GM18909 (cell line): ENCODE measurements at regions not wholly inside any gene's neighbourhood (a gene's known extent, or its start where the extent isn't known, plus 50 kb on each side); places are given as distances from the start of the nearest gene placed in this dataset.
A peak's percentile ranks its signal among the peaks of the same experiment; 100 is the strongest.
"Not testable (repeated sequence)": the region's sequence is repeated elsewhere in the genome, so short reads cannot be mapped to it uniquely, and the experiment has no call there.

ENCODE experiments used
- ATAC-seq: cut with Tn5 transposase; IDR thresholded peaks from one replicate; pipeline ENCODE4 v1.9.1; 2021; ENCODE audit warnings: mild to moderate bottlenecking; ENCODE audit not compliant: unreplicated experiment, poor library complexity

DNA sequence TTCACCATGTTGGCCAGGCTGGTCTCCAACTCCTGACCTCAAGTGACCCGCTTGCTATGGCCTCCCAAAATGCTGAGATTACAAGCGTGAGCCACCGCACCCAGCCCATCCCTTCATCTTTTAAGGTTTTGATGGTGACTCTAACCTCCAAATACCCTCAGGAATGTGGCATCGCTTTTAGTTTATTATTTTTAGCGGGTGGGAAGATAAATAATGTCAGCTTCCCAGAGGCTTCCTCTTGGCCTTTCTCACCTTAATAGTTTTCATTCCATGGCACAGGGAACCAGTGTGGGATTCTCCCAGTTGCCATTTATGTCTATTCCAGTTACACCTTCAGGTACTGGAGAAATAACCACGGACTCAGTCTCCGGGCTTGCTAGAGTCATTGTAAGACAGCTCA is 92.1 kb upstream of the LRRN2 start:
- ATAC-seq, result no peak

DNA sequence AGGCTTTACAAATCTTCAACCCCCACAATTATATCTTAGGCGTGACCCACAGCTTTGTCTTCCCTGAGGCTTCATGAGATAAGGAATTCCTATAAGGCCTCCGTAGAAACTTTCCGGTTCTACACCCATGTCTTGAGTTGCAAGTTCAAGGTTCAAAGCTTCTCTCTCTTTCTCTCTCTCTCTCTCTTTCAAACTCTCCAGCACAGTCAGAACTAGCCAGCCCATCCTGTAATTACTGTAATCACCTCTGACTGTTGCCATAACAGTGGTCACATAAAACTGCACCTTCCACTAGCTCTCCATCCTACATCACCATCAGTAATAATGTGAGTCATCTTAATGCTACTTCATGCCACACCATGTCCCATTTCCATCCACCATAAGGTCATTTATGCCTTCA is 90.0 kb upstream of the NFASC start:
- no peak for ATAC-seq

DNA sequence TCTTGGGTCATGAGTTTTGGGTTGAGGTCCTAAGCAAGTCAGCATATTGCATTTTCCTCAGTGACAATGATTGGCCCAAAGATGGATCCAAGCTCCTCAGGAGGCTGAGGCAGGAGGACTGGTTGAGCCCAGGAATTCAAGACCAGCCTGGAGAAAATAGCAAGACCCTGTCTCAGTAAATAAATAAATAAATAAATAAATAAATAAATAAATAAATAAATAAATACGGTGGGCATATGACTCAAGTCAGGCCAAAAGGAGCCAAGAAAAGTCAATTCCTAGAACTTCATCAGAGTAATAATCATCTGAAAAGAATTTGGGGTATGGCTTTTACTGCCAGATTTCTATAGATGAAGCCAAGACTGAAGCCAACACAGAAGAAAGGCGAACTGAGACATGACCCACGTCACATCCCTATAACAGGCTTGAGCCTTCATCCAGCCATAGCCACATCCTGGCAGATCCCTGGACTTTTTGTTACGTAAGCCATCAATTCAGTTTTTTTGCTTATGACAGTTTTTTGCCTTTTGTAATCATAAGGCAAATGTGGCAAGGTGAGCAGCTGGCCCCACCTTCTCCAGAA is 88.5 kb upstream of the NFASC start:
- ATAC-seq, result no peak

DNA sequence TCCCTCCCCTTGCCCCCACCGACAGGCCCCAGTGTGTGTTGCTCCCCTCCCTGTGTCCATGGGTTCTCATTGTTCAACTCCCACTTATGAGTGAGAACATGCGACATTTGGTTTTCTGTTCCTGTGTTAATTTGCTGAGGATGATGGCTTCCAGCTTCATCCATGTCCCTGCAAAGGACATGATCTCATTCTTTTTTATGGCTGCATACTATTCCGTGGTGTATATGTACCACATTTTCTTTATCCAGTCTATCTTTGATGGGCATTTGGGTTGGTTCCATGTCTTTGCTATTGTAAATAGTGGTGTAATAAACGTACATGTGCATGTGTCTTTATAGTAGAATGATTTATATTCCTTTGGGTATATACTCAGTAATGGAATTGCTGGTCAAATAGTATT is 85.6 kb upstream of the NFASC start:
- not testable (repeated sequence) for ATAC-seq

DNA sequence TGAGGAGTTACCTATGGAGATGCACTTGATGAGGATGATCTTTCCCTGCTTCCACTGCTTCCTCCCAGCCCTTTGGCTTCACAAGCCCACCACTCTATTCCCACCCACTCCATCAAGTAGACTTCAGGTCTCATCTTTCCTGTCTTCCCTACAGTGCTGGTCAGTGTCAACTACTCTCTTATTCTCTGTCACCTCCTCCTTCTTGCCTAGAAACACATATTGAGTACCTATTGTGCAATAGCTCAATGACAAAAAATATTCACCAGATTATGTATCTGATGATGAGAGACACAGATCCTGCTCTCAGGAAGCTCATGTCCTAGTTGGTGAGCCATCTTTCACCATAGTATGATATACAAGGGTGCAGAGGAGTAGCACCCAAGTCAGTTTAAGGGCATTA is 82.2 kb upstream of the NFASC start:
- no peak for ATAC-seq

DNA sequence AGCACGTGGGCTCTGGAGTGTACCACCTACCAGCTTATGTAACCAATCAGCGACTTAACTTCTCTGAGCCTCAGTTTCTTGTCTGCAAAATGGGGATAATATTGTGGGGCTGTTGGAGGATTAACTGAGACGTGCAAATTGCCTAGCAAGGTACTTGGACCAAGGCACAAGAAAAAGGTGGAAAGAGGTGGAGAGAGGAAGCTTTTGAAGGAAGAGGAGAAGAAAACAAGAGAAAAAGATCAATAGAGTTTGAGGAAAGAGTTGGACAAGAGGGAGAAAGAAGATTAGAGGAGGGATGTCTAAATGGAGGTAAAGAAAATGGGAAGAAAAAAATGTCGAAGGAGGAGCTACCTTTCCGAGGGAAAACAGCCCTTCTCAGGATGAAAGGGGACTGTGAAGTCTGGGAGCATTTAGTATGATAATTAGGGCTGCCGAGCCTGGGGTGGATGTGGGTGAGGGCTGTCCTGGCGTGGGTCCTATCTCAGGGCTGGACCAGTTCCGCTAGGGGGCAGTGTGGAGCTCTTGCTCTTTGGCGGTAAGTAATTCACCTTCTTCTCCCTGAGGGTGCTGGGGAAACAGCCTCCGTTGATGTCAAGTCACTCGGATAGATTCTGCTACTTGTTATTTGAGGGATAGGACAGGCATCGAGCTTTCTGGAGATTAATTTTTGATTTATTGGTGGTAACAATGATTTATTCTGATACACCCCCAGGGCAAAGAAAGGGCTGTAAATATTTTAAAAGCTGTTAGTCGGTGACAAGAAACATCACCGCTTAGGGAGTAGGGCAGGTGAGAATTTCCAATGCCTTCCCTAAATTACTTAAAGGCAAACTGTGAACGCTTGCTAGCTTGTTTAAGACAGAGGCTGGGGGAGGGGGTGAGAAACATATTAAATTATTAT is 79.0 kb upstream of the NFASC start:
- no peak for ATAC-seq

DNA sequence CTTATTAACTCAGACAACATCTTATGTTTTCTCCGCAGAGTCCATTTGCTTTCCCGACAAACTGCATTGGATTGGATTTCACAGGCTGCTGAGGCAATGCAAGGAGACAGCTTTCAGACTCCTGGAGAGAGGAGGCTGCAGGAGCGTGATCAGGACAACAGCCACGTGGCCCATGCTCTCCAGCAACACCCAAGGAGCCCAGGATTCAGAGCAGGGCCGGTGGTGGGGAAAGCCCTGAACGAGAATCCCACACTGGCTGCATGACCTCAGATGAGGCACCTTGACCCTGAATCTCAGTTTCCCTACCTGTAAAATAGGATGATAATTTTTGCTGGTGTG is 78.3 kb upstream of the NFASC start:
- no peak for ATAC-seq

DNA sequence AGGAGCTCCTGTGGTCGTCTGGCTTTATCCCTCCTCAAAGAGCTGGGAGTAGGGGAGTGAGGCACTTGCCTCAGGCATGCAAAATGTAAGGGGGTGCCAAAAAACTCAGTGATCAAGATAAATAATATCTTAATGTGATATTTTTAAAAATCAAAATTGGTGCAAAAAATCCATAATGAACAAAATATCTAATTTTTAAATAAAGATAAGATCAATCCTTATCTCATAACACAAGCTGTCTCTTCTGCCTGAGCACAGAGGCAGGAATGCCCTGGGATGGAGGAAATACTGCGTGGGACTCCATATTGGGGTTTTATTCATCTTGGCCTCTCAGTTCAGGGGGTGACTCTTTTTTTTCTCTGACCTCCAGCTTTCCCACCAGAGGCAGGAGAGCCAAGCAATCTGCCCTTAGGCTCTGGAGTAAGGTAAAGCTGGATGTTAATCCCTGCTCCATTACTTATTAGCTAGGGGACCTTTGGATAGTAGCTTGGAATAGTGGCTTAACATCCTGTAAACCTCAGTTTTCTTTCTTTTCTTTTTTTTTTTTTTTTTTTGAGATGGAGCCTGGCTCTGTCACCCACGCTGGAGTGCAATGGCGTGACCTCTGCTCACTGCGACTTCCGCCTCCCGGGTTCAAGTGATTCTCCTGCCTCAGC is 77.3 kb upstream of the NFASC start:
- no peak for ATAC-seq

DNA sequence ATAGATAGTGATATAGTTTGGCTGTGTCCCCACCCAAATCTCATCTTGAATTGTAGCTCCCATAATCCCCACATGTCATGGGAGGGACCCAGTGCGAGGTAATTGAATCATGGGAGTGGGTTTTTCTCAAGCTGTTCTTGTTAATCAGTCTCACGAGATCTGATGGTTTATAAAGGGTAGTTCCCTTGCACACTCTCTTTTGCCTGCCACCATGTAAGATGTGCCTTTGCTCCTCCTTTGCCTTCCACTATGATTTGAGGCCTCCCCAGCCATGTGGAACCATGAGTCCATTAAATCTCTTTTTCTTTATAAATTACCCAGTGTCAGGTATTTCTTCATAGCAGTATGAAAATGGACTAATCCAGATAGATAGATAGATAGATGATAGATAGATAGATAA is 73.8 kb upstream of the NFASC start:
- not testable (repeated sequence) for ATAC-seq

DNA sequence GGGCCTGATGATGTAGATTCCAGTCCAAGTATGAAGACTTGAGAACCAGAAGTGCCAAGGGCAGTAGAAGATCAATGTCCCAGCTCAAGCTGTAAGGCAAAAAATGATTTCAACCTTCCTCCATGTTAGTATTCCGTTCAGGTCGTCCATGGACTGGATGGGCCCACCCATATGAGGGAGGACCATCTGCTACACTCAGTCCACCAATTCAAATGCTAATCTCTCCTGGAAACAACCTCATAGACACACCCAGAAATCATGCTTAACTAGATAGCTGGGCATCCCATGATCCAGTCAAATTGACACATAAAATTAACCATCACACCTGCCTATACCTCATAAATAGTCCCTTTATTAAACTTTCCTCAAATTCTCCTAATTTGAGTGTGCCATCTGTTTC is 73.3 kb upstream of the NFASC start:
- ATAC-seq, result no peak

DNA sequence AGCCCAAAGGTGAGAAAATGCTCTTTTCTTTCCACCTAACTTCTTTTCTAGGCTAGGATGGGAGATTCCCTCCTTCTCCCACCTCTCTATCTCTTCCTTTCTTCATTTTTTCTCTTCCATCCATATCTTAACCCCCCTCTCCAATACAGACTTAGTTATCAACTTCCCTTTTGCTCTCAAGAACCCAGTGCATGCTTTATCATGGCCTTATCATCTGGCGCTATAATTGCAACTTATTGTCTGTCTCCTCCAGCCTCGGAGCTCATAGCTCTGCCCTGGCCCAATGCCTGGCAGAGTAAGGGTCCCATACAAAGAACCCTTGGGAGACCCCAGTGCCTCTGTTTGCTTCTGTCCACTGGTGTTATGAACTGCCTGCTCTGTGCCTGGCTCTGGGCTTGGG is 71.0 kb upstream of the NFASC start:
- ATAC-seq, result no peak

DNA sequence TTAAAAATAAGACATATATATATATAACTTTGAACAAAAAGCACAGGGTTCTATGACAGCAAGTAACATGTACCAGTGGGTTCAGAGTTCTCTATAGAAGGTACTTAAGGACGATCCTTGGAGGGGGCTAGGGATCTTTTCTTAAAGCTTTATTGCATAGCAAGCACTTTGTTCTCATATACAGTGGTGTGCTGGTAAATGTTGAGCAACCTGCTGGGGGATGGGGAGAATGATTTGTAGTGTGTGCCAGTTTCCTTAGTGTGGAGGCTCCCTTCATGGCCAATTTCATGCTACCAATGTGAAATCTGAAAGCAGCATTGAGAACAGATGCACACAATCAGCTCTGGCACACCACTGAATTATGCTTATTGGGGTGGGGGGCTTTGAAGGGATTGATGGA is 69.5 kb upstream of the NFASC start:
- no peak for ATAC-seq

DNA sequence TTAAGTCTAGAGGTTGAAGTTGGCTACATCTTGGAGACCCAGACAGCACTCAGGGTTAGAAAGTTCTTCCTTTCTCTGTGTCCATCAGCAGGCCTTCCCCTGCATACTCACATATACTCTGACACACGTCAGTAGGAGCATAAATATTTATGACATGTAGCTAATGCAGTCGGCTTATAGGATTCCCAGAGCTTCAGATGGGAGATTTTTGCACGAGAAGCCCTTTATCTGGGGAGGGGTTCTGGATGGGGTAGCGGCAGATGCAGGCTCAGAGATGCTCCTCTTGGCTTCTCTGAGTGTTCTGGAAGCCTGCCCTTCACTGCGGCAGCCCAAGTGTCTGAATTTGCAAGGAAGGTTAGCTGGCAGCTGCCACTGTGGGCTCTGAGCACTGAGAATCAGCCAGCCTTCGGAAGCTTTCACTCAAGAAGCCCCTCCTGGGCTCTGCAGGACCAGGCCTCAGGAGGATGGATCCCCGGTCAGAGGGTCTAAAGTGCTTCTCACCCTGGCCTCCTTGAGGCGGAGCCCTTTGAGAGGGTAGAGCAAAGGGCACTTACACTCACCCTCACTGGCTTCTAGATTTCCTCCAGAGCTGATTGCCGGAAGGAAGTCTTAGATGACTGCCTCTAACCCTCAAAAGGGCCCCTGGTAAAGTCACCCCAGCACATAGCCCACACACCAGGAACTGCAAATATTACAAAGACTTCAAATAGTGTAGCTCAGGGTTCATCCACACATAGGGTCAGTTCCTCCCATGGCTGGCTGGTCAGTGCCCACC is 68.1 kb upstream of the NFASC start:
- no peak for ATAC-seq

DNA sequence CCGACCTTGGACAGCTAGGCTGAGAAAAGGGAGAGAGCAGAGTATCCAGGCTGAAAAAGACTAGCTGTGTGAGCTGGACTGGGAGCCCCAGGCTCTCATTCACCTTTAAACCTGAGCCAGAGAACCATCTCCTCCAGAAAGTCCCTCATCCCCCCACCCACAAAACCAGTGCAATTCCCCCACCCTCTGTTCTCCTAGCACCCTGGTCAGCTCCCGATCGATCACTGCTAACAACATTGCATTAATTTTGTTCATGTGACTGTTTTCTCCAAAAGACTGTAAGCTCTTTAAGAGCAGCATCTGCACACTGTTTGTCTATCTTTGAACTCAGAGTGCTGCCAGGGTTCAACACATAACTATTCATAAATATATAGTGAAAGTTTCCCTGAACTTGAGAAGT is 67.1 kb upstream of the NFASC start:
- no peak for ATAC-seq

DNA sequence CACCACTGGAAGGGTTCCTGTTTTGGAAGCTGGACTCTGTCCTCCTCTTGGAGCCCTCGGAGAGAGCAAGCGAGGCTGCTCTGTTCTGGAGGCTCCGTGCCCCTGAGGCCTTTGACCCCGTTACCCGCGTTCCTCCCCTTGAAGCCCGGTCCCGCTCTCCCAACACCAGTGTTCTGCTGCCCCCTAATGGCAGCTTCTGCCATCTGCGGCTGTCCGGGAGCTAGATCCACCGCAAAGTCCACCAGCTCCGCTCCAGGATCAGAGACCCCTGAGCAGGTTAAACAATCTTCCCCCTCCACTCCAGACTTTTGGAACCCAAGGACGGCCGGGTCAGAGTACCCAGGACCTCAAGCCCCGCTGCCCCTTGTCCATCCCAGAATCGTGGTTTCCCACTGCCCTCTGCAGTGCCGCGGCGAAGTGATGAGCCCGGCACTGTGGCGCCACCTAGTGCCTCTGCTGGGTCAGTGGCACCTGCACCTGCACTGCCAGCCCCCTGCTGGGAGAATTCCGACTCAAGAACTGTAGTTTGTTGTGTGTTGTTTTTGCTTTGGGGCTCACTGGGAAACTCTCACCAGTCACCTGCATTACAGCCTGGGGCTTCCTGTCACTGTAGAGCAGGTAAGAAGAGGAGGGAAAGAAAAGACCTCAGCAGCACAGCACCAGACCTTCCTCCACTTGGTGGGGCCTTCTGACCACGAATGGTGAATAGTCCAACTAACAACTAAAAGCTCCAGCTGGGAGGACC is 63.5 kb upstream of the NFASC start:
- ATAC-seq, result peak; percentile 87

DNA sequence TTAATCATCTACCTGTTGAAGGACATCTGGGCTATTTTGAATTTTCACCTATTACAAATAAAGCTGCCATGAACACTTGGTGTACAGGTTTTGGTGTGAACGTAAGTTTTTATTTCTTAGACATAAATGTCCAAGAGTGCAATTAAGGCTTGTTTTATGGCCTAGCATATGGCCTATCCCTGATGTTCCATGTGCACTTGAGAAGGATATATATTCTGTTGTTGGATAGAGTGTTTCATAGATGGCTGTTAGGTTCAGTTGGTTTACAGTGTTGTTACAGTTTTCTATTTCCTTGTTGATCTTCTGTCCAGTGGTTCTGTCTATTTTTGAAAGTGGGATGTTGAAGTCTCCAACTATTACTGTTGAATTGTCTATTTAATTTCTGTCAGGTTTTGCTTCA is 61.2 kb upstream of the NFASC start:
- no peak for ATAC-seq

DNA sequence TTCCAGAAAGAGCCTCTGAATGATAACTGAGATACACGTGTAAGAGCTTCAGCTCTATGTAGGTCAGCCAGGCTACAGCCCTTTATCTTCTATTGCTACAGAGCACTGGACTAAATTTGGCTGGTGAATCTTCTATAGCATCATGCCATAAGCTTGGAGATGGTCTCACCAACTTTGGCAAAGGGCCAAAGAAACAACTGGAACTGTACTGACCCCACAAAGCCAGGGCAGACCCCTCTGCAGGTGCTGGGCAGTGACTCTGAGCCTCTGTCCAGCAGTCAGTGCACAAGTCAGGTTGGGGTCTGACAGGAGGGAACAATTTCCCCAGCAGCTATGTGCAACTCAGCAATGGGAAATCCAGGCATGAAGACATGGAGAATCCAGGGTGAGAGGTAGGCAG is 57.8 kb upstream of the NFASC start:
- ATAC-seq, result no peak

DNA sequence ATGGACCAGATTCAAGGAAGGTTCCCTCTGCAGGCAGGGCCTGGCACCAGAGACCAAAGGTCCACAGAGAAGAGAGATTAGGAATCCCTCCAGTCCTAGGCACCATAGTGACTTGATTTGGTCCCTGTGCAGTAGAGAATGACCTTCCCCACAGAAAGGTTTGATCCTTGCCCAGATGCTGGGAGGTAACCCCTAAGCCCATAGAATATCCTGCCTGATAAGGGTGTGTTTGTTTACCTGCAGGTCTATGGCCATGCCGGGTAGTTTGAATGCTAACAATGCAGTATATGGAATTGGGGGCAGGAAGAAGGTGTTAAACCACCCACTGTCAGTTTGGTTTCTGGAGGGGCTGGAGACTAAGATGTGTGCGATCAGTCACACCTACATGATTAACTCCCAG is 57.1 kb upstream of the NFASC start:
- no peak for ATAC-seq

DNA sequence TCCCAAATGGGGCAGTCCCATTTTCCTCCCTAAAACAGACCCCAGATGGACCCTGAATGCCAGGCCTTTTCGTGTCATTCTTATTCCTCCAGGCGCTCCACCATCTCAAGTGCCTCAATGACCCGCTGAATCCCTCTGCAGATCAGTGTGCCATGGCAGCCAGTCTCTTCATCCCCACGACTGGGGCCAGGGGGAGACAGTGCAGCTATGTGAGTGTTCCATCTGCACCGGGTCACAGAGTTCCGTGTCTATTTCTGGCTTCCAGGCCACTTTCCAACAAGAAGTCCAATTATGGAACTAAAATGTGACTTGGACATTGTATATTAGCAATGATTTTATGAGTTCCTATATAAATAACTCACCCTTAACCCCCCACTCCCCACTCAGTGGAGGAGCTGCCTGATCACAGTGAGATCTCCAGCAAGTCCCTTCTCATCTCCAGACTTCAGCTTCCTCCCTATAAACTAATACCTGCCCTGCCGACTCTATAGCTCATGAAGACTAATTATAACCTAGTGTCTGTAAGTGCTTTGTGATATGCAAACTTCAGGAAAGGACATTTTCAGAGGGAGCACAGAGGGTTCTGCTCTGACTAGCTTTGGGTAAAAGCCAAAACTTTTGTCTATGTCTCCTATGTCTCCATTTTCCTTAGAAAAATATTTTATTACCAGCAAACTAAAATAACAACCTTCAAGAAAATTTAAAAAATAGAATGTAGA is 56.3 kb upstream of the NFASC start:
- ATAC-seq, result no peak

DNA sequence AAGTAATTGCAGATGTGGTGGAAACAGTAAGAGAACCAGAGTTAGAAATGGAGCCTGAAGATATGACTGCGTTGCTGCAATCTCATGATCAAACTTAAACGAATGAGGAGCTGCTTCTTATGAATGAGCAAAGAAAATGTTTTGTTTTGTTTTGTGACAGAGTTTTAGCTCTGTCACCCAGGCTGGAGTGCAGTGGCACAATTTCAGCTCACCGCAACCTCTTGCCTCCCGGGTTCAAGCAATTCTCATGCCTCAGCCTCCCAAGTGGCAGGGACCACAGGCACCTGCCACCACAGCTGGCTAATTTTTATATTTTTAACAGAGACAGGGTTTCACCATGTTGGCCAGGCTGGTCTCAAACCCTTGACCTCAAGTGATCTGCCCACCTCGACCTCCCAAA is 53.3 kb upstream of the NFASC start:
- ATAC-seq, result no peak
